SK-N-SH treated with all-trans-retinoic acid at 6 μM for 48 hours (cell line): ENCODE measurements at regions not wholly inside any gene's neighbourhood (a gene's known extent, or its start where the extent isn't known, plus 50 kb on each side); places are given as distances from the start of the nearest gene placed in this dataset.

Experiments used
- BACH2 ChIP-seq: fragments of 250-450 bp; sonication (Bioruptor Pico); IDR thresholded peaks from 2 replicates; pipeline ENCODE4 v1.9.0; 2021; ENCODE audit warnings: mild to moderate bottlenecking, borderline replicate concordance
- ISL1 ChIP-seq: fragments of 250-450 bp; sonication (Bioruptor Pico); IDR thresholded peaks from 2 replicates; pipeline ENCODE4 v2.1.2; 2022; ENCODE audit warnings: mild to moderate bottlenecking, moderate library complexity
- OSR1 ChIP-seq: fragments of 250-450 bp; sonication (Bioruptor Pico); IDR thresholded peaks from 2 replicates; pipeline ENCODE4 v1.8.0; 2022; ENCODE audit warnings: moderate library complexity, mild to moderate bottlenecking, inconsistent platforms
- RARB ChIP-seq: fragments of 250-450 bp; sonication (Bioruptor Pico); IDR thresholded peaks from 2 replicates; pipeline ENCODE4 v1.8.0; 2021; ENCODE audit warnings: mild to moderate bottlenecking, moderate library complexity
- SNAI2 ChIP-seq: fragments of 250-450 bp; sonication (Bioruptor Pico); IDR thresholded peaks from 2 replicates; pipeline ENCODE4 v1.5.0; 2020; ENCODE audit warnings: mild to moderate bottlenecking, moderate library complexity
- TOX ChIP-seq: fragments of 250-450 bp; sonication (Bioruptor Pico); IDR thresholded peaks from 2 replicates; pipeline ENCODE4 v1.8.0; 2021; ENCODE audit warnings: mild to moderate bottlenecking, moderate library complexity, borderline replicate concordance
- ZFP30 ChIP-seq: fragments of 450-650 bp; formaldehyde crosslinking; IDR thresholded peaks from 2 replicates; pipeline ENCODE4 v1.5.0; 2022; ENCODE audit warnings: mild to moderate bottlenecking, moderate library complexity
- TF ChIP-seq, protein P1 (sequence below): fragments of 250-450 bp; sonication (Bioruptor Pico); IDR thresholded peaks from 2 replicates; pipeline ENCODE4 v1.8.0; 2021; ENCODE audit warnings: low read depth, mild to moderate bottlenecking, moderate library complexity, borderline replicate concordance
- TF ChIP-seq, protein P2 (sequence below): fragments of 250-450 bp; sonication (Bioruptor Pico); IDR thresholded peaks from 2 replicates; pipeline ENCODE4 v1.8.0; 2020; ENCODE audit warnings: mild to moderate bottlenecking, moderate library complexity, borderline replicate concordance

DNA sequence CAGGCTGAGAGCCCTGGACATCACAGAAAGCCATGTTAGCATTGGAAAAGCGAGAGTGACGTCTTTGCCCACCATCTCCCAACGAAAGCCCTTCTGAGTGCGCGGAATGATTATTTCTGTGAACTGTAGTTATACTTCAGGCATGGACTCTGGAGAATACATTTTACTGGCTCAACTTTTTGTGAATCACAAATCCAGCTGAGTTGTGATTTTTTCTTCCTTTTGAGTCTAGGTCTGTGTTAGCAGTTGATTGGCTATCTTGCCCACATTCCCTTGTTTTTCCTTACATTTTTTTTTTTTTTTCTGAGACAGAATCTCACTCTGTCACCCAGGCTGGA, 183.1 kb downstream of the INO80D start:
- no peak for TF ChIP-seq ISL1 (CRISPR knock-in tag)
- no peak for TF ChIP-seq OSR1 (CRISPR knock-in tag)
- TF ChIP-seq, protein P1, sequence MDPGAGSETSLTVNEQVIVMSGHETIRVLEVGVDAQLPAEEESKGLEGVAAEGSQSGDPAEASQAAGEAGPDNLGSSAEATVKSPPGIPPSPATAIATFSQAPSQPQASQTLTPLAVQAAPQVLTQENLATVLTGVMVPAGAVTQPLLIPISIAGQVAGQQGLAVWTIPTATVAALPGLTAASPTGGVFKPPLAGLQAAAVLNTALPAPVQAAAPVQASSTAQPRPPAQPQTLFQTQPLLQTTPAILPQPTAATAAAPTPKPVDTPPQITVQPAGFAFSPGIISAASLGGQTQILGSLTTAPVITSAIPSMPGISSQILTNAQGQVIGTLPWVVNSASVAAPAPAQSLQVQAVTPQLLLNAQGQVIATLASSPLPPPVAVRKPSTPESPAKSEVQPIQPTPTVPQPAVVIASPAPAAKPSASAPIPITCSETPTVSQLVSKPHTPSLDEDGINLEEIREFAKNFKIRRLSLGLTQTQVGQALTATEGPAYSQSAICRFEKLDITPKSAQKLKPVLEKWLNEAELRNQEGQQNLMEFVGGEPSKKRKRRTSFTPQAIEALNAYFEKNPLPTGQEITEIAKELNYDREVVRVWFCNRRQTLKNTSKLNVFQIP, result no peak
- TF ChIP-seq ZFP30 (CRISPR knock-in tag), result no peak
- TF ChIP-seq BACH2 (CRISPR knock-in tag), result no peak
- no peak for TF ChIP-seq TOX (CRISPR knock-in tag)
- TF ChIP-seq, protein P2, sequence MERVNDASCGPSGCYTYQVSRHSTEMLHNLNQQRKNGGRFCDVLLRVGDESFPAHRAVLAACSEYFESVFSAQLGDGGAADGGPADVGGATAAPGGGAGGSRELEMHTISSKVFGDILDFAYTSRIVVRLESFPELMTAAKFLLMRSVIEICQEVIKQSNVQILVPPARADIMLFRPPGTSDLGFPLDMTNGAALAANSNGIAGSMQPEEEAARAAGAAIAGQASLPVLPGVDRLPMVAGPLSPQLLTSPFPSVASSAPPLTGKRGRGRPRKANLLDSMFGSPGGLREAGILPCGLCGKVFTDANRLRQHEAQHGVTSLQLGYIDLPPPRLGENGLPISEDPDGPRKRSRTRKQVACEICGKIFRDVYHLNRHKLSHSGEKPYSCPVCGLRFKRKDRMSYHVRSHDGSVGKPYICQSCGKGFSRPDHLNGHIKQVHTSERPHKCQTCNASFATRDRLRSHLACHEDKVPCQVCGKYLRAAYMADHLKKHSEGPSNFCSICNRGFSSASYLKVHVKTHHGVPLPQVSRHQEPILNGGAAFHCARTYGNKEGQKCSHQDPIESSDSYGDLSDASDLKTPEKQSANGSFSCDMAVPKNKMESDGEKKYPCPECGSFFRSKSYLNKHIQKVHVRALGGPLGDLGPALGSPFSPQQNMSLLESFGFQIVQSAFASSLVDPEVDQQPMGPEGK (CRISPR knock-in tag), result no peak
- no peak for TF ChIP-seq RARB (CRISPR knock-in tag)
- TF ChIP-seq SNAI2 (CRISPR knock-in tag), result no peak
